Endothelial cell (in vitro differentiated cells): ENCODE measurements at regions not wholly inside any gene's neighbourhood (a gene's known extent, or its start where the extent isn't known, plus 50 kb on each side); places are given as distances from the start of the nearest gene placed in this dataset.

ENCODE experiments used
- DNase-seq: peaks from one replicate; pipeline ENCODE4 v3.0.0; 2021; ENCODE audit warnings: low spot score
- H3K27ac Mint-ChIP-seq: one replicate; pipeline ENCODE4 v1.8.0; 2021; ENCODE audit warnings: mixed read lengths, inconsistent platforms; ENCODE audit not compliant: unreplicated experiment
- H3K27me3 Mint-ChIP-seq: one replicate; pipeline ENCODE4 v1.8.0; 2021; ENCODE audit warnings: mild to moderate bottlenecking, moderate library complexity, mixed read lengths, inconsistent platforms; ENCODE audit not compliant: unreplicated experiment
- H3K36me3 Mint-ChIP-seq: one replicate; pipeline ENCODE4 v1.8.0; 2021; ENCODE audit warnings: mild to moderate bottlenecking, low read depth, mixed read lengths, inconsistent platforms; ENCODE audit not compliant: unreplicated experiment
- H3K4me1 Mint-ChIP-seq: one replicate; pipeline ENCODE4 v1.8.0; 2021; ENCODE audit warnings: mild to moderate bottlenecking, mixed read lengths, inconsistent platforms; ENCODE audit not compliant: unreplicated experiment
- H3K4me3 Mint-ChIP-seq: one replicate; pipeline ENCODE4 v1.8.0; 2021; ENCODE audit warnings: mild to moderate bottlenecking, mixed read lengths, inconsistent platforms; ENCODE audit not compliant: unreplicated experiment
- H3K9me3 Mint-ChIP-seq: one replicate; pipeline ENCODE4 v1.8.0; 2021; ENCODE audit warnings: mixed read lengths, inconsistent platforms; ENCODE audit not compliant: unreplicated experiment
- TF ChIP-seq, protein P1 (sequence below): fragments of 200-600 bp; sonication (generic); IDR thresholded peaks from one replicate; pipeline ENCODE4 v1.5.0; 2021; ENCODE audit warnings: antibody characterized with exemption; ENCODE audit not compliant: unreplicated experiment

DNA sequence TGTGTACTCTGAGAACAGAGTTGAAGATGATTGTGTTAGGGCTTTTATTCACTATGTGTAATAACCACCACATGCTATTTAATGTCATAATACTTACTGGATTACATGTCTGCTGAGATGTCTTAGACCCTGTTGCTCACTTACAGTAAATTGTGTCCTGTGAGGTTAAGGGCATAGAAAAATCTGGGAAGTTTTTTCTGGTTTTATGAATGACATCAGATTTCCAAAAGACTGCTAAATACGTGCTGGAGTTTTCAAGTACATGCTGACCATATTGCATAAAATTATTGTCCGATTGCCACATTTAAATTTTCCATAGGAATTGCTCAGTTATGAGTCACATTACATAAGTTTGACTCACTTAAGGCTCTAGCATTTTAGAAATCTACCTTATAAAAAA is 96.7 kb upstream of the COL5A2 start:
- no peak overlapping the region for H3K27ac Mint-ChIP-seq

DNA sequence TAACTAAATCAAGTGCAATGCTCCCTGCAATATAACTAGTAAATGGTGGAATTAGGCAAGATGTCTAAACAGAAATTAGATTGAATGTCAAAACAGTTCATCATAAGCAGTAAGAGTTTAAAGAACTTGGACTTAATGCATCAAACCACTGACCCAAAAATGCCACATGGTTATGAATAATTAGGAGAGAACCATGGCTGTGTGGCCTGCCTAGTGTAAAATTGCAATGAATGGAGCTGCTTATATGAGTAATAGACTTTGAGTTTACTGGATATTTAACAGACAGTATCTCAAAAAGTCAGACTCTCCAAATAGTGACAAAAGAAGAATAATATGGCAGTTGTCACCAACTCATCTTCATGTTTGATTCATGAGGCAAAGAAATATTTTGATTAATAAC is 101.6 kb upstream of the COL5A2 start:
- Mint-ChIP-seq H3K4me1 (no peaks in the 10 kb centered on the region), H3K4me3 (no peak overlapping the region), H3K36me3 (no peaks in the 10 kb centered on the region), H3K27me3 (no peaks in the 10 kb centered on the region), H3K9me3 (no peaks in the 10 kb centered on the region), H3K27ac (no peak overlapping the region)
- no peak for DNase-seq
- TF ChIP-seq, protein P1, sequence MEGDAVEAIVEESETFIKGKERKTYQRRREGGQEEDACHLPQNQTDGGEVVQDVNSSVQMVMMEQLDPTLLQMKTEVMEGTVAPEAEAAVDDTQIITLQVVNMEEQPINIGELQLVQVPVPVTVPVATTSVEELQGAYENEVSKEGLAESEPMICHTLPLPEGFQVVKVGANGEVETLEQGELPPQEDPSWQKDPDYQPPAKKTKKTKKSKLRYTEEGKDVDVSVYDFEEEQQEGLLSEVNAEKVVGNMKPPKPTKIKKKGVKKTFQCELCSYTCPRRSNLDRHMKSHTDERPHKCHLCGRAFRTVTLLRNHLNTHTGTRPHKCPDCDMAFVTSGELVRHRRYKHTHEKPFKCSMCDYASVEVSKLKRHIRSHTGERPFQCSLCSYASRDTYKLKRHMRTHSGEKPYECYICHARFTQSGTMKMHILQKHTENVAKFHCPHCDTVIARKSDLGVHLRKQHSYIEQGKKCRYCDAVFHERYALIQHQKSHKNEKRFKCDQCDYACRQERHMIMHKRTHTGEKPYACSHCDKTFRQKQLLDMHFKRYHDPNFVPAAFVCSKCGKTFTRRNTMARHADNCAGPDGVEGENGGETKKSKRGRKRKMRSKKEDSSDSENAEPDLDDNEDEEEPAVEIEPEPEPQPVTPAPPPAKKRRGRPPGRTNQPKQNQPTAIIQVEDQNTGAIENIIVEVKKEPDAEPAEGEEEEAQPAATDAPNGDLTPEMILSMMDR: no peak

More for the DNA sequence above, 96.7 kb upstream of the COL5A2 start:
- no peak overlapping the region for H3K4me3 Mint-ChIP-seq
- H3K9me3 Mint-ChIP-seq: no peaks in the 10 kb centered on the region
- TF ChIP-seq, protein P1: no peak
- no peaks in the 10 kb centered on the region for H3K36me3 Mint-ChIP-seq
- no peak for DNase-seq
- H3K27me3 Mint-ChIP-seq: no peaks in the 10 kb centered on the region
- no peaks in the 10 kb centered on the region for H3K4me1 Mint-ChIP-seq

DNA sequence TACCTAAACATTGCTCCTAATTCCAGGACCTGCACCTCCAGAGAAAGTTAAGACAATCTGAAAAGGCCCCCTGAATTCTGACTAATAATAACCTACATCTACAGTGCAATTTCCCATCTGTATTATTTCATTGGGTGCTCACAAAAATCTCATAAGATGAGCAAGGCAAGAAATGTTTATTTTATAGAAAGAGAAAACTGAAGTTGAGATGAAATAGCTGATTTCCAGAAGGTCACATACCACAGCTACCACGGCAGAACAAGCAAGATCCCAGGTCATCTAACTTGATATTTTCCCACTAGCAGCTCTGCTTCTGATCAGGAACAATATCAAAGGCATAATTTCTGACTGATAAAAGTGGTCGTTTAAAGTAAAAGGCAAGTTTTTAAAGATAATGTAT is 105.8 kb upstream of the COL5A2 start:
- no peaks in the 10 kb centered on the region for H3K36me3 Mint-ChIP-seq
- H3K27ac Mint-ChIP-seq: no peak overlapping the region
- H3K9me3 Mint-ChIP-seq: no peaks in the 10 kb centered on the region
- no peaks in the 10 kb centered on the region for H3K27me3 Mint-ChIP-seq
- H3K4me3 Mint-ChIP-seq: no peak overlapping the region
- no peak for DNase-seq
- no peaks in the 10 kb centered on the region for H3K4me1 Mint-ChIP-seq
- TF ChIP-seq, protein P1: no peak

DNA sequence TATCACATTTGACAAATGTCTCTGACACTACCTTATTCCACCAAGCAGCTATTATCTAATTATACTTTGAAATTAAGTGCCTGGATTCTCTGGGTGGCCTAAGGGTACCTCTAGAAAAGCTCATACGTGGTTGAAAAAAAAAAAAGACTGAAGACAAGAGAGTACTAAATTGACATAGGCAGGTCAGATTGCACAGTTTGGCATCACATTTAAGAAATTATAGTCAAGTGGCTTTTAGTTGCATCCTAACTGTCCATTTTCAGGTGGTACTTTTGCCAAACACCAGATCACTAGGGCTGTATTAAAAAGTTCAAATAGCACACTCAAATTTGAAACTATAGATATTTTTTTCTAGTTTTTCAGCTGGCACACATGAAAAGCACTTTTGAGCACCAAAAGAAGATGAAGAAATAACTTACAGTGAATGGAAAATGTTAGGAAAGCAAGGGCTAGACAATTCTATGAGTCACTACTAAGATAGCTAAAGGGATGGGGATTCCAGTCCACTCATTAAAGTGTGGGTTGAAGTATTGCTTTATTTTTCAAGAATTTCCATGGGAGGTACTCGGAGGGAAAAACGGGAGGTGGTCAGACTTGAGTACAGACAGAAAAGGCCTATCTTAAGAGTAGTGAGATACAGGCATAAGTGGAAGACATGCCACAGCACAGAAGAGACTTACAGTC is 106.5 kb upstream of the COL5A2 start:
- DNase-seq: no peak
- Mint-ChIP-seq H3K27ac (no peak overlapping the region), H3K9me3 (no peaks in the 10 kb centered on the region), H3K4me1 (no peaks in the 10 kb centered on the region), H3K4me3 (no peak overlapping the region), H3K36me3 (no peaks in the 10 kb centered on the region), H3K27me3 (no peaks in the 10 kb centered on the region)
- TF ChIP-seq, protein P1: no peak

DNA sequence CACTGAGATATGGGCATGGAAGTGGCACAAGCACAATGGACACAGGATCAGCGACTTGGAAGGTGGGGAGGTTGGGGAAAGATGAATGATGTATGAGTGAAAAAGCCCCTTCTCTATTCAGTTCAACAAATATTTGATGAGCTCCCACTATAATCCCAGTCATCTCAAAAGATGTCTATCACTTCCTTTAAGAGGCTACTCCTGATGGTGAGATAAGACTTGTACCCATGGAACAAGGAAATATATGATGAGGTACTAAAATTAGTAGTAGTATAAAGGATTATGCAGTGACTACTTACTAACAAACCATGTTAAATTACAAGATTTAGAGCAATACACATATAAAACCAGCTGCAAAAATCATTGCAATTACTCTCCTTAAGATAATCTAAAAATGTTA is 107.8 kb upstream of the COL5A2 start:
- Mint-ChIP-seq H3K9me3 (no peaks in the 10 kb centered on the region), H3K4me3 (no peak overlapping the region)

More for the DNA sequence above, 107.8 kb upstream of the COL5A2 start:
- TF ChIP-seq, protein P1: no peak
- no peaks in the 10 kb centered on the region for H3K4me1 Mint-ChIP-seq
- no peaks in the 10 kb centered on the region for H3K36me3 Mint-ChIP-seq
- no peaks in the 10 kb centered on the region for H3K27me3 Mint-ChIP-seq
- no peak for DNase-seq
- H3K27ac Mint-ChIP-seq: no peak overlapping the region
